IPS-NIHi11 (cell line): ENCODE measurements at regions not wholly inside any gene's neighbourhood (a gene's known extent, or its start where the extent isn't known, plus 50 kb on each side); places are given as distances from the start of the nearest gene placed in this dataset.
A peak's percentile ranks its signal among the peaks of the same experiment; 100 is the strongest.
"Not testable (repeated sequence)": the region's sequence is repeated elsewhere in the genome, so short reads cannot be mapped to it uniquely, and the experiment has no call there.

Experiments
- DNase-seq: peaks from one replicate; pipeline ENCODE4 v3.0.0; 2012; ENCODE audit warnings: mixed read lengths, low spot score

DNA sequence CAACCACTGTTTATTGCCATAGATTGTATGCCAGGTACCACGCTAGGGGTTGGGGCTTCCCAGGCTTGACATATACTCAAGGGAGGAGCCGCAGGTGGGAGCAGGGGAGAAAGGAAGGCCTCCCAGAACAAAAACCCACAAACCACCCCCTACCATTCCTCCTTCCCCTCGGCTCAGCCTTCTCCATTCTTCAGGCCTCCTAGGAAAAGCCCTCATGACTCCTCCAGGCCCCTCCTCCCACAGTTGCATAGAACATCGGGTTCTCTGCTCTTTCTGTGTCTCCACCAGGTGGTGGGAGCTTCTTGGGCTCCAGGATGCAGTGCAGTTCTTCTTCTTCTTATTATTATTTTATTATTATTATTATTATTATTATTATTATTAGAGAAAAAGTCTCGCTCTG, 80.3 kb downstream of the ZFP36L2 start:
- no peak for DNase-seq

DNA sequence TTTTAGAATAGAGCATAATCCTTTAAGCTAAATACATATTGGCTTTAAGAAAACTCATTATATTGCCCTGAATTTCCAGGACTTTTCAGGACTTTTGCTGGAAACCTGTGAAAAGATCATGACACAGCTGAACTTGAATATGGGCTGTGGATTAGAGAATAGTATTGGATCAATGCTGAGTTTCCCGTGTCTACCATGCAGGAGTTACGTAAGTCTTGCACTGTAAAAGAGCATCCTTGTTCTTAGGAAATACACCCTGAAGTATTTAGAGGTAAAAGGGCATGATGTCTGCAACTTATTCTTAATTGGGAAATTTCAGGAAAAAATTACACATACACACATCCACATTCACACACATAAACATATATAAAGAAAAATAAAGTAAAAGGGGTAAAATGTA, 82.1 kb downstream of the ZFP36L2 start:
- DNase-seq, result no peak

DNA sequence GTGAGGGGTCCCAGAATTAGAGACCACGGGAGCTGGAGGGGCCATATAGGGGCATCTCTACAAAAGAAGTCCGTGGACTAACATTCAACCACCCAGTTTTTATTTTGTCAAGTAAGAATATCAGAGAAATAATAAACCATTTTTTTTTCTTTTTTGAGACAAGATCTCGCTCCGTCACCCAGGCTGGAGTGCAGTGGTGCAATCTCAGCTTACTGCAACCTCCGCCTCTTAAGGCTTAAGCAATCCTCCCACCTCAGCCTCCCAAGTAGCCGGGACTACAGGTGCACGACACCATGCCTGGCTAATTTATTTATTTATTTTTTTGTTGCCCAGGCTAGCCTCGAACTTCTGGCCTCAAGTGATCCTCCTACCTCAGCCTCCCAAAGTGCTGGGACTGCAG, 82.7 kb downstream of the ZFP36L2 start:
- no peak for DNase-seq

- DNase-seq, result no peak
These were observed 83.4 kb downstream of the ZFP36L2 start for GRCh38 chr2:43142921-43143438.

- DNase-seq, result not testable (repeated sequence)
These were observed 84.7 kb downstream of the ZFP36L2 start for GRCh38 chr2:43141636-43142151.

GRCh38 chr2:43139996-43140621, 86.3 kb downstream of the ZFP36L2 start:
- DNase-seq, result no peak

- DNase-seq, result no peak
These were observed 86.9 kb downstream of the ZFP36L2 start for GRCh38 chr2:43139501-43139900.

DNA sequence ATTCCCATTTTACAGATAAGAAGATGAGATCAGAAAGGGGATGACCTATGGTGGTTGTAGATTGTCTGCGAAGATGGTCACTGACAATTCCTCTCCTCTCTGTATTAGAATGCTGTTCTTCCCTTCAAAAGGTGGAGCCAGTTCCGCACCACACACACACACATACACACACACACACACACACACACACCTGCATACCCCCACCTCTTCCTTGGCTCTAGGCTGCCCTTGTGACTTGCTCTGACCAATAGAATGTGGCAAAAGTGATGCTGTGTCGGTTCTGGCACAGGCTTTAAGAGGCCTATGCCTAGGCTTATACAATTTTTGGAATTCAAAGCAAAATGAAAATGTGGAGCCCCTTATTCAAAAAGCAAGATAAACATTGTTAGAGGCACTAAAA, 88.0 kb downstream of the ZFP36L2 start:
- no peak for DNase-seq

DNA sequence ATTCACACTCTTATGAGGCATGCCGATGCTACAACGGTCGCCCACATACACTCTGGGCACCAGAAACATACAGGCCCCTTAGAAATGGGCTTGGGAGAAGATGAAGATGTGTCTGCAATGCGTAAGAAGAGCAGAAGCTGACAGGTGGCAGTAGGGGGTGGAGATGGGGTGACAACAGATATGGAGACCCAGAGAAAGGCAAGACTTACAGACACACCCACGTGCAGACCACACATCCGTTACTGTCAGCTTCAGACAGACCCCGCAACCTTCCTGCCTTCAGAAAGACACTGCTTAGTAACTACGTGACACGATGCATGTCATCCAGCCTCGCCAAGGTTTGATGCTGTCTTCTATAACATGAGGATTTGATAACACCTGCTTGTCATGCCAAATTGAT, 89.5 kb downstream of the ZFP36L2 start:
- DNase-seq, result no peak

DNA sequence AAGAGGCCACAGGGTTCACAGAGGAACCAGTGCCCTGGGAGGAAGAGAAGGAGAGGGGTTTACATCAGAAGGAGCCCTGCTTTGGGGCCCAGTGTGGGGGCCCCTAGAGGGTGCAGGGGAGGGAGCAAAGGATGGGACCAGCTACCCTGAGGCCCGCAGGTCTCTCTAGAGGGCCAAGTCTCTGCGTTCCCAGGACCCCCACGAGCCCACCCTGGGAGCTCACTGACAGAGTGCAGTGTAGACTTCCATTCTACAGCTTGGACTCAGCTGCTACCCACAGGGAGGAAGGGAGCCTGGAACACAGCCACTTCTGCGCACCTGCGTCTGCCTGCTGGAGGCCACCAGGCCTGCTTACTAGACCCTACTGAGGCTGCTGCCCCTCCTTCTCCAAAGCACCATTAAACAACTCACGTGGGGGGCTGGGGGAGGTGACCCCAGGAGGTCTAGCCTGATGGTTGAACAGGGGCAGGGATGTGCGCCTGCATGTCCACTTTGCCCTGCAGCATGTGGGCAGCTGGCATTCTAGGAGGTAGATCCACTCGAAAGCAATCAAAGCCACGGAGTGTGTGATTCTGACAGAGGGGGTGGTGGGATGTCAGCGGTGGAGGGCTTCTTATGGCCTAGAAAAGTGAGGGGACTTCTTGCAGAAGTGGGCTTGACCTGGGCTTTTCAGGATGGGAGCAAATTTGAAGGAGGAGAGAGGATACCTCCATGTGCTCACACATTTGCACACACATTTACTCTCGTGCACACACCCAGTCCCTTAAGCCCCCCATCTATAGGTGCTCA, 90.2 kb downstream of the ZFP36L2 start:
- DNase-seq, result no peak

DNA sequence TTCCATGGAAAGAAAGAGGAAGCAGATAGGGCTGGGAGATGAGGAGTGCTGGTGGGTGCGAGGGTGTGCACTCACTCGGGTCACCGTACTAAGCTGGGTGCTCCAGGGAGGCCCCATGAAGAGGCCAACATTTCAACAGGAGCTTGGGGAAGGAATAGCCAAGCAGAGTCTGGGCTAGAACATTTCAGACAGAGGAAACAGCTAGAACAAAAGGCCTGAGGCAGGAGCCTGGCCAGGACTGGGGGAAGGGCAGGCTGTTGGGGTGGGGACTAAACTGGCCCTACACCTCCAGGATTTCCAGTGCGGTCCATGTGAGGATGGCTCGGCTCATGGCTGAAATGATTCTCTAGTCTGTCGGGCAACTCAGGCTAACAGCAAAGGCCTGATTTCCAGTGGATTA, 90.8 kb downstream of the ZFP36L2 start:
- DNase-seq, result no peak

DNA sequence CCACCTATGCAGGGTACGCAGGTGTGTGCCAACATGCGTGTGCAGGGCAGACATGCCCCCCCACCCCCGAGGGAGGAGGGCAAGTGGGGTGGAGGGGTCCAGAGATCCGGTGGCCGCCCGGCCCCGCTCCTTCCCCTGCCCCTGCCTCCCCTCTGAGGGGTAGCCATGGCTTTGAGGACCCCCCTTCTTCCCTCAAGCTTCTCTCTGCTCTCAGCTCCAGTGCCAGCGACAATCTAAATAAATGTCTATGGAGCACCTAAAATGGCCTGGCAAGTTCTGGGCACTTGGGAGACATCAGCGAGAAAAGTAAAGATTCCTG, 91.9 kb downstream of the ZFP36L2 start:
- no peak for DNase-seq

DNA sequence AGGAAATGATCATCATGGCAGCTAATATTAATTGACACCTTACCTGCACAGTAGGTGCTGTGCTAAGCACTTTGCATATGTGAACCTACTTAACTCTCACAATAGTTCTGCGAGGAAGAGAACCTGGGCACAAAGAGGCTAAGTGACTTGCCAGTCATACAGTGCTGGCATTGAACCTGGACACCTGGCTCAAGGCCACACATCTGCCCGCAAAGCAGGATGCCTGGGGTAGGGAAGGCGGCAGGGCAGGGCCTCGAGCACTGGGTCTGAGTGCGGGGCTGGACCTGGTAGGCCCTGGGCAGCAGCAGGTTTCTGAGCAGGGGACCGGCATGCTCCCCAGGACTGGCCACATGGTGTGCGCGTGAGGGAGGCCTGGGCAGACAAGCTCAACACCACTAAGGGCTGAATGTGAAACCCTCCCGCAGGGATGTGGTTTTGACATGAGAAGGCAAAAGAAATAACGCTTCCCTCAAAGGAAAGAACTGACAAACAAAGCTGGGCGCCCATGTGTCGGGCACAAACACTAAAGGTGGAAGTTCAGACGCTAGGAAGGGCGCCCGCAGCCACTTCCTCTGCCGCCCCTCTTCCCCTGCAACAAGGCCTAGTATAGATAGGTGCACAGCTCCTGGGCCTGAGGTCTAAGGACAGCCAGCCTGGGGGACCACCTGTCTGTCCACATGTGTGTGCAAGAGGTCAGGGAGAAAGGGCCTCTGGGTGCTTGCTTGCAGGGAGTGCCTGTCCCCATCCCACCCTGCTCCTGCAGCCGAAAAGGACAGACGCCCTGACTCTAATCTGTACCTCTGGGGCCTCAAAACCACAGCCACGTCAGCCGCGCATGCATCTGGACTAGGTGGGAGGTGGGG, 92.5 kb downstream of the ZFP36L2 start:
- no peak for DNase-seq

DNA sequence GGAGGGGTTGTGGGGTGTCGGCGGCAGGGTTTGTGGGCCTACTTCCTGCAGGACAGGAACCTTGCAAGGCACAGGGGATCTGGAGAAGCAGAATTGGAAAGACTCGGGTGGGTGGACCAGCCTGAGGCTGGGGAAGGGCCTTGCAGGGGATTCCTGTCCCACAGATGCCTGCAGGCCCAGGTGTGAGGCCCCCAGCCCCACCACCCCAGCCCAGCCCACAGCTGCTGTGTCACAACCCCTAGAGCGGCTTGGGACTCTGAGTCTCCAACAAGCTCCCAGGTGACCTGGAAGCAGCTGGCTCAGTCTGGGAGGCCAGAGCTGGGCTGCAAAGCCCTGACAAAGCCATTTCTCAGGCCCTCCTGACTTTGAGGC, 93.1 kb downstream of the ZFP36L2 start:
- no peak for DNase-seq

GRCh38 chr2:43132683-43133301, 93.6 kb downstream of the ZFP36L2 start:
- DNase-seq, result no peak

- no peak for DNase-seq
These were observed 94.3 kb downstream of the ZFP36L2 start for GRCh38 chr2:43131890-43132682.

GRCh38 chr2:43131051-43131889, 95.1 kb downstream of the ZFP36L2 start:
- DNase-seq, result peak; percentile 59

- DNase-seq, result no peak
These were observed 95.9 kb downstream of the ZFP36L2 start for GRCh38 chr2:43130548-43130875.

DNA sequence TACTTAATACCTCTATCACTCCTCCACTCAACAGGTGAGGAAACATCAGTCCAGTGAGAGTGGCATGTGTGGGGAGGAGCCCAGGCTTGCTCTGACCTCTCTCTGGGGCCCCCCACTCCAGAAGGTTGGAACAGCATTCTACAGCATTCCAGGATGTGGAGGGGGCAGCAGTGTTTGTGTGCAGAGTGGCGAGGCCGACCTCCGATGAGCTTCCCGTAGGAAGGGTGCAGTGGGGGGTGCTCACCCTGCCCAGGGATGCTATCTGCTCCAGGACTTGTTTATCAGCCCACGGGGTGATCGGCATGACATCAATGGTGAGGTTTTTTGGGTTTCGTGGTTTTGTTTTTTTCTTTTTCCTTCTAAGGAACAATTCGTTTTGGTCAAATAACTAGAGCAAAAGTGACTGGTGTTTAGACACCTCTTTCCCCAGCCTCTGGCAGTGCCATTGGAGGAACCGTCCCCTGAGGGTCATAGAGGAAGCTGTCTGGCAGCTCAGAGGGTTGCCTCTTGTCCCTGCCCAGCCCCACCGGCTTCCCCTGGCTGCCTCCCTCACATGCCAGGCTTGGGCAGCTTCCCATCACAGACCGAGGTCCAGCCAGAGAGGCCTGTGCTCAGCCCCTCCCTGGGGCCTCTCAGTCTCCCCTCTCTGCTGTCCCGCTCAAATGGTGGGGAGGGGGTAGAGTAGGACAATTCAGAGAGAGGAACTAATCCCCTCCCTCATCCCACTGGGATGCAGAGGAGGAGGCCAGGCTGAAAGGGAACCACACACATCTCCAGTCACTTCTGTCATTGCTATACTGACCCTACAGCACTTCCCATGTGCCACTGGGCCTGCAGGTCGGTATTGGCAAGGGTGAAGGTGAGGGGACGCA, 96.5 kb downstream of the ZFP36L2 start:
- DNase-seq, result no peak

DNA sequence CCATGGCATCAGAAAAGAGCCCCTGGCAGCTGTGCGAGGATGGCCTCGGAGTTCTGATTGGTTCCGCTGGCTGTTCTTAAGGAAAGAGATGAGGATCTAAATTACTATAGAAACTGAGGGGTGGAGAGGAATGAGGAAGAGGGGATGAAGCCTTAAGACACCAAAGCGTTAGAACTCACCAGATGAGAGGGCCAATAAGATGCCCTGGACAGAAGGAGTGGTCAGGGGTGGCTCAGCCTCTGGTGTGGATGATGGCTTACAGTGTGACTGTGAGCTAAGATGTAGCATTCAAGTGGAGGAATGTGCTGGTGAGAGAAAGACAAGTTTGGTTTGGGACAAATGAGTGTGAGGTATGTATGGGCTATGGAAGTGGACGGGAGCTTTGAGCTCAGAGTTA, 97.8 kb downstream of the ZFP36L2 start:
- no peak for DNase-seq
